HepG2 (cell line): ENCODE measurements at regions not wholly inside any gene's neighbourhood (a gene's known extent, or its start where the extent isn't known, plus 50 kb on each side); places are given as distances from the start of the nearest gene placed in this dataset.

Source experiments
- ATF5 ChIP-seq: sonication (generic); formaldehyde crosslinking; IDR thresholded peaks from 2 replicates; pipeline ENCODE4 v1.4.0; 2020; ENCODE audit warnings: mild to moderate bottlenecking, low read depth, missing genetic modification reagents
- BCLAF1 ChIP-seq: fragments of 450-650 bp; IDR thresholded peaks from 2 replicates; pipeline ENCODE4 v1.6.1; 2017; ENCODE audit warnings: mild to moderate bottlenecking
- CEBPB ChIP-seq: IDR thresholded peaks from 2 replicates; pipeline ENCODE4 v1.6.1; 2011; ENCODE audit warnings: low read depth, low read length, improper control_type of control experiment, borderline replicate concordance
- EP300 ChIP-seq, 3 experiments: sonication (generic) in 1 of 3; formaldehyde crosslinking in 1 of 3; IDR thresholded peaks; 2 replicates each; pipeline versions ENCODE4 v1.5.1 to v1.6.1; 2011 to 2020; ENCODE audit warnings: low read depth in 2 of 3, low read length in 2 of 3, borderline replicate concordance in 1 of 3, improper control_type of control experiment in 1 of 3, mild to moderate bottlenecking in 1 of 3, missing genetic modification reagents in 1 of 3, moderate library complexity in 1 of 3
- FOSL2 ChIP-seq: sonication (generic); formaldehyde crosslinking; IDR thresholded peaks from 2 replicates; pipeline ENCODE4 v1.4.0; 2020; ENCODE audit warnings: missing genetic modification reagents
- HNF4A ChIP-seq: sonication (generic); formaldehyde crosslinking; IDR thresholded peaks from 2 replicates; pipeline ENCODE4 v1.4.0; 2020; ENCODE audit warnings: missing genetic modification reagents
- LCORL ChIP-seq, 2 experiments: fragments of 450-650 bp in 1 of 2; sonication (generic) in 1 of 2; formaldehyde crosslinking in 1 of 2; IDR thresholded peaks; 2 replicates each; pipeline versions ENCODE4 v1.5.0 to v1.6.1; 2017 to 2020; ENCODE audit warnings: antibody characterized with exemption in 1 of 2, missing genetic modification reagents in 1 of 2
- MED1 ChIP-seq: sonication (generic); formaldehyde crosslinking; IDR thresholded peaks from 2 replicates; pipeline ENCODE4 v1.4.0; 2020; ENCODE audit warnings: missing genetic modification reagents
- POGZ ChIP-seq: sonication (generic); formaldehyde crosslinking; IDR thresholded peaks from 2 replicates; pipeline ENCODE4 v1.4.0; 2020; ENCODE audit warnings: mild to moderate bottlenecking, missing genetic modification reagents
- PRDM15 ChIP-seq: sonication (generic); formaldehyde crosslinking; IDR thresholded peaks from 2 replicates; pipeline ENCODE4 v1.4.0; 2020; ENCODE audit warnings: missing genetic modification reagents
- RARA ChIP-seq: IDR thresholded peaks from 2 replicates; pipeline ENCODE4 v1.6.1; 2016; ENCODE audit warnings: missing genetic modification reagents, missing compliant biosample characterization
- RBAK ChIP-seq: sonication (generic); formaldehyde crosslinking; IDR thresholded peaks from 2 replicates; pipeline ENCODE4 v1.5.1; 2020; ENCODE audit warnings: mild to moderate bottlenecking, missing genetic modification reagents
- RFX3 ChIP-seq: IDR thresholded peaks from 2 replicates; pipeline ENCODE4 v1.6.1; 2016; ENCODE audit warnings: missing biosample characterization, missing genetic modification reagents
- RFX5 ChIP-seq: IDR thresholded peaks from 2 replicates; pipeline ENCODE4 v1.6.1; 2011; ENCODE audit warnings: low read depth, low read length, improper control_type of control experiment
- RXRA ChIP-seq: sonication (generic); formaldehyde crosslinking; IDR thresholded peaks from 2 replicates; pipeline ENCODE4 v1.5.1; 2020; ENCODE audit warnings: missing genetic modification reagents
- SKIL ChIP-seq: sonication (generic); formaldehyde crosslinking; IDR thresholded peaks from 2 replicates; pipeline ENCODE4 v1.8.0; 2022; ENCODE audit warnings: missing genetic modification reagents, mild to moderate bottlenecking, moderate library complexity, borderline replicate concordance
- TMF1 ChIP-seq: sonication (generic); formaldehyde crosslinking; IDR thresholded peaks from 2 replicates; pipeline ENCODE4 v1.8.1; 2022; ENCODE audit warnings: low read depth, missing genetic modification reagents
- ZBTB7B ChIP-seq: sonication (generic); formaldehyde crosslinking; IDR thresholded peaks from 2 replicates; pipeline ENCODE4 v1.4.0; 2020; ENCODE audit warnings: missing genetic modification reagents
- ZMYM4 ChIP-seq: sonication (generic); formaldehyde crosslinking; IDR thresholded peaks from 2 replicates; pipeline ENCODE4 v1.8.1; 2023; ENCODE audit warnings: mild to moderate bottlenecking, missing genetic modification reagents
- ZNF562 ChIP-seq: sonication (generic); formaldehyde crosslinking; IDR thresholded peaks from 2 replicates; pipeline ENCODE4 v1.8.0; 2022; ENCODE audit warnings: missing genetic modification reagents, borderline replicate concordance
- ZNF589 ChIP-seq: sonication (generic); formaldehyde crosslinking; conservative IDR thresholded peaks from 2 replicates; pipeline ENCODE4 v1.8.0; 2022; ENCODE audit warnings: mild to moderate bottlenecking, moderate library complexity, missing genetic modification reagents
- ZNF772 ChIP-seq: sonication (generic); formaldehyde crosslinking; IDR thresholded peaks from 2 replicates; pipeline ENCODE4 v1.5.0; 2020; ENCODE audit warnings: mild to moderate bottlenecking, missing genetic modification reagents
- ZNF792 ChIP-seq: IDR thresholded peaks from 2 replicates; pipeline ENCODE4 v1.6.1; 2016

GRCh38 chr15:68003297-68003696 is 50.8 kb upstream of the PIAS1 start (continued):
- TF ChIP-seq SKIL (no peak), POGZ (CRISPR knock-in tag) (peak; percentile 33; the same call in 1 of the 2 replicates), RFX5 (no peak), LCORL (IDR thresholded peaks at IDR 0.05) (no peak), LCORL (CRISPR knock-in tag; IDR thresholded peaks at IDR 0.05) (peak; percentile 84), ZMYM4 (CRISPR knock-in tag) (peak; percentile 59), PRDM15 (0 out of 2 replicates have a peak, but pooled peaks have one; percentile 25), RARA (CRISPR knock-in tag) (peak; percentile 44), RFX3 (CRISPR knock-in tag) (no peak), RXRA (CRISPR knock-in tag) (no peak; the same call in 1 of the 2 replicates), ZNF772 (CRISPR knock-in tag) (no peak), ZNF562 (CRISPR knock-in tag) (no peak), ATF5 (CRISPR knock-in tag) (no peak), MED1 (CRISPR knock-in tag) (peak; percentile 44; the same call in 1 of the 2 replicates), BCLAF1 (no peak), ZBTB7B (CRISPR knock-in tag) (no peak), RBAK (CRISPR knock-in tag) (no peak), FOSL2 (CRISPR knock-in tag) (no peak), ZNF792 (0 out of 2 replicates have a peak, but pooled peaks have one; percentile 46), ZNF589 (CRISPR knock-in tag) (no peak), TMF1 (CRISPR knock-in tag) (no peak), HNF4A (CRISPR knock-in tag) (peak; percentile 49), CEBPB (peak; percentile 45; the same call in 1 of the 2 replicates), EP300 (IDR thresholded peaks at IDR 0.05; ENCODE audit: low read depth in 2 of 2, low read length in 2 of 2) (peak in 1 of 2 experiments; percentile 46; a peak in 1 of 4 replicates), EP300 (CRISPR knock-in tag; IDR thresholded peaks at IDR 0.05; ENCODE audit: borderline replicate concordance) (no peak)
